Right renal pelvis (tissue), 4 donors: ENCODE measurements at regions not wholly inside any gene's neighbourhood (a gene's known extent, or its start where the extent isn't known, plus 50 kb on each side); places are given as distances from the start of the nearest gene placed in this dataset.
"Not testable (repeated sequence)": the region's sequence is repeated elsewhere in the genome, so short reads cannot be mapped to it uniquely, and the experiment has no call there.

Experiments used
- DNase-seq, 4 donors: peaks; one replicate each; pipeline ENCODE4 v3.0.0-alpha.2; 2013; ENCODE audit warnings: low read depth in 4 of 4, low spot score in 3 of 4, missing footprints in 1 of 4

DNA sequence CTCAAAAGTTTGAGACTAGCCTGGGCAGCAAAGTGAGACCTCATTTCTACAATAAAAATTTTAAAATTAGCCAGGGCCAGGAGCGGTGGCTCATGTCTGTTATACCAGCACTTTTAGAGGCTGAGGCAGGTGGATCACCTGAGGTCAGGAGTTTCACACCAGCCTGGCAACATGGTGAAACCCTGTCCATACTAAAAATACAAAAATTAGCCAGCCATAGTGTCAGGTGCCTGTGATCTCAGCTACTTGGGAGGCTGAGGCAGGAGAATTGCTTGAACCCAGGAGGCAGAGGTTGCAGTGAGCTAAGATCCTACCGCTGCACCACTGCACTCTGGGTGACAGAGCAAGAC, 85.1 kb upstream of the MAP4 start:
- DNase-seq = not testable (repeated sequence)

DNA sequence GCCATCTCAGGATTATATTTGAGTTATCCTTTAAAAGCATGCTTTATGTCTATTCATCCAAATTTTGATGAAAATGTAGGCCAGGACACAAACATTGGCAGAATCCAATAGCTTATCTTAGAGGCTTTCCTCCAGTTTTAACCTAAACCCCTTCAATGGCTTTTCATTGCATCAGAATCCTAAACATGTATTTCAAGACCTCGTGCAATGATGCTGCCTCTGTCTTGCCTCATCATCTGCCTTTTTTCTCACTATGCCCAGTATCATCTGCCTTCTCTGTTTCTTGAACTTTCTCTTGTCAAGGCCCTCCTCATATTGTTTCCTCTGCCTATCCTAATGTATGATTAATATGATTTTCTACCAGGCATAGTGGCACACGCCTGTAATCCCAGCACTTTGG, 76.1 kb upstream of the MAP4 start:
- DNase-seq = no peak

DNA sequence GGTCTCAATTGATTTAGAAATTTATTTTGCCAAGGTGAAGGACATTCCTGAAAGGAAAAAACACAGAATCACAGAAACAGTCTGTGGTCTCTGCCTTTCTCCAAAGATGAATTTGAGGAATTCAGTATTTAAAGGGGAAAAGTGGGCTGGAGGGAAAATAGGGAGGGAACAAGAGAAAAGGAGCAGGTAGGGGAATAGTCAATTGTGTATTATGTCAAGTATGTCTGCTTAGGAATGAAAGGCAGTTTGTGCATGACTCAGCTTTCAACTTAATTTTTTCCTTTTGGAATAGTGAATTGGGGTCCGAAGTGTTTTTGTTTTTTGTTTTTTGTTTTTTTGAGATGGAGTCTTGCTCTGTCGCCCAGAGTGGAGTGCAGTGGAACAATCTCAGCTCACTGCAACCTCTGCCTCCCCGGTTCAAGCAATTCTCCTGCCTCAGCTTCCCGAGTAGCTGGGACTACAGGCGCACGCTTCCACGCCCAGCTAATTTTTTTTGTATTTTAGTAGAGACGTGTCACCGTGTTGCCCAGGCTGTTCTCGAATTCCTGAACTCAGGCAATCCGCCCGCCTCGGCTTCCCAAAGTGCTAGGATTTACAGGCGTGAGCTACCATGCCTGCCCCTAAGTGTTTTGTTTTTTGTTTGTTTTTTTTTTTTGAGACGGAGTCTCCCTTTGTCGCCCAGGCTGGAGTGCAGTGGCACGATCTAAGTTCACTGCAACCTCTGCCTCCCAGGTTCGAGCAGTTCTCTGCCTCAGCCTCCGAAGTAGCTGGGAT, 74.1 kb upstream of the MAP4 start:
- DNase-seq = no peak

DNA sequence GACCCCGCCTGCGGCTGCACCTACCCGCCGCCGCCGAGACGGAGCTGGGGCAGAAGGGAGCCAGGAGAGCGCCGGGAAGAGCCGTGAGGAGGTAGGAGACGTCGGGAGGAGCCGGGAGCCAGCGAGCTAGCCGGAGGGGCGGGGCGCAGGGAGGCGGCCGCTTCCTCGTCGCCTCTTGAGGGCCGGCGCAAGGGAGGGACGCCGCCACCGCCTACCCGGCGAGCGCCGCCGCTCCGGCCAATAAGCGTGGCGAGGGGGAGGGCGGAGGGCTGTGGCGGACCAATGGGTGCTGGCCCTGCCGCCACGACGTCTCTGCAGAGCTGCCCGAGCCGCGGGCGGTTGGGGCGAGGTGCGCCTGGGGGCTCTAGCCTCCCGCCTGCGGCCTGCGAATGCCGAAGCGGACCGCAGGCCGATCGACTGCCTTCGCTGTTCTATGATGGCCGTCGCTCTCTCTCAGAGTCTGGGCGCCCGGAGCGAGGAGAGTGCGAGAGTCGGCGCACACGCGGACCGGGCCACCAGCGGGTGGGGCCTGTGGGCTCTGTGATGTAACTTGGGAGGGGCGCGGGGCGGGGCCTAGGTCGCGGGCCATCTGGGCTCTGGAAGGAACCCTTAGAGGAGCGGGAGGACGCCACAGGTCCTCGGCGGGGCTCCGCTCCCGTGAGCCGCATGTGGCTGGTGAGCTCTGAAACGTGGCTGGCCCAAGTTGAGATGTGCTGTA, 72.7 kb upstream of the MAP4 start:
- peak; percentile 90 to 96 (median 91) for DNase-seq

DNA sequence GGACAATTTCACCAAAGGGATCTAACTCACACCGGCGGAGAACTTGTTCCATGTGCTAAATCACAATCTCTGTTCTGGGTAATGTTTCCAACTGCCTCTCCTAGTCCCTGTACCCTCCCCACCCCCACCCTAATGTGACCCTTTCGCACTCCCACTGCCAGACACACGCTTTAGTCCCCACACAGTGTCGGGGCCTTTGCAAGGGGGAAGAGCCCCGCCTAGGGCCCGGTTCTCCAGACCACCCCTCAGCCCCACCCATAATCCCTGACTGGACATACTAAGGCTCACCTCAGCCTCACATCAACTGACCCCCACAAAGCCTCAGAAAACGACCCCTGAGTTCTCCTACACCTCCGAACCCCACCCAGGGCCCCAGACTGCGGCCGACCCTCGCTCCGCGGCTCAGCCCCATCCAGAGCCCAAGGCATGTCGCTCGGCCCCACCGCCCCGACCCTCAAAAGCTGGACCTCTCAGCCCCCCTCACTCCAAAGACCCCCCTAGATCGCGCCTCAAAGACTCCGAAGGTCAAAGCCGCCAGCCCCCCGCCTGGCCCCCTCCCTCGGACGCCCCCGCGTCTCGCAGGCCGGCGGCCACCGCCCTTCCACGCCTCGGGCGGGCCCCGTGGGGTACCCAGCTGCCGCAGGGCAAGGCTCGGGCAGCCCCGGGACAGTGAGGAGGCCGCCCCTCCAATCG, 72.0 kb upstream of the MAP4 start:
- peak in 3 of 4 donors; percentile 22 to 38 (median 32) for DNase-seq

DNA sequence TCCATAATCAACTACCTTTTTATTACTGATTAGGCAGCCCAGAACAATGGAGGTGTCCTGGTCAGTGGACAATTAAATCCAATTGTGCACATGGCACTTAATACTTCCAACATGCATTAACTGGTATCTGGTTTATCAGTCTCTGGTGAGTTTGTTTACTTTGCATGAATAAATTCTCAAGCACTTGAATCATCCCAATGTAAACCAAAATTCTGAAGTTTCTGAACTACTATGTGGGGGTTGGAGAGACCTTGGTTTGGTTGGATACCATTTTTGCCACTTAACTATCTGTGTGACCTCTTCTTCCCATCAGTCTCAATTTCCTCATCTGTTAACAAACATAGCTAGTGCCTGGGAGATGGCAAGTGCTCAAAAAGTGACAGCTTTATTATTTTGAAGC, 70.5 kb upstream of the MAP4 start:
- DNase-seq = no peak

DNA sequence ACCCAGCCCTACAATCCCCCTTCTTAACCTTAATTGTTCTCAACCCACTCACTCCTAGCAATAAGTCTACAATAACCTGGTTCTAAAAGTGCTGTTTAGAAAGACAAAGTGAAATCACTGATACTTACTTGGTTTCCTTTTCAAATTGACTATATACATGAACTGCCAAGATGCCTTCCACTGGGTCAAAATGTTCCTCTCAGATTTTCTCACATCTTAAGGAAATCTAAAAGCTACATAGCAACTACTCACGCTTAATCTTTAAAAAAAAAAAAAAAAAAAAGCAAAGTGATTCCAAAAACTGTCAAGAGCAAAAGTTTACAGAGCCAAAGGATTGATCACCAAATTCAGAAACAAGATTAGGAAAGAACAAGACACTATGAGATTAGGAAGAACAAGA, 68.7 kb upstream of the MAP4 start:
- no peak for DNase-seq

DNA sequence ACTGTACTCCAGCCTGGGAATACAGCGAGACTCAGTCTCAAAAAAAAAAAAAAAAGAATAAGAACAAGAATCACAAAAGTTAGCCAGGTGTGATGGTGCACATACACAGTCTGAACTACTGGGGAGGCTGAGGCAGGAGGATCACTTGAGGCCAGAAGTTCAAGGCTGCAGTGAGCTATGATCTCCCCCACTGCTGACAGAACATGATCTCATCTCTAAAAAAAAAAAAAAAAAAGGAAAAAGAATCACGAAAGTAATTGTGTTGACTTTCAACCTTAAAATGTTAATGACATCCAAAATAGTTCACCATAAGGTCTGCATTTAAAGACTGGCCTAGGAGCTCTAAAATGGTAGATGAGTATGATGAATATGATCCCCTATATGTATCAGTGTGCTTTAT, 68.0 kb upstream of the MAP4 start:
- DNase-seq = no peak

DNA sequence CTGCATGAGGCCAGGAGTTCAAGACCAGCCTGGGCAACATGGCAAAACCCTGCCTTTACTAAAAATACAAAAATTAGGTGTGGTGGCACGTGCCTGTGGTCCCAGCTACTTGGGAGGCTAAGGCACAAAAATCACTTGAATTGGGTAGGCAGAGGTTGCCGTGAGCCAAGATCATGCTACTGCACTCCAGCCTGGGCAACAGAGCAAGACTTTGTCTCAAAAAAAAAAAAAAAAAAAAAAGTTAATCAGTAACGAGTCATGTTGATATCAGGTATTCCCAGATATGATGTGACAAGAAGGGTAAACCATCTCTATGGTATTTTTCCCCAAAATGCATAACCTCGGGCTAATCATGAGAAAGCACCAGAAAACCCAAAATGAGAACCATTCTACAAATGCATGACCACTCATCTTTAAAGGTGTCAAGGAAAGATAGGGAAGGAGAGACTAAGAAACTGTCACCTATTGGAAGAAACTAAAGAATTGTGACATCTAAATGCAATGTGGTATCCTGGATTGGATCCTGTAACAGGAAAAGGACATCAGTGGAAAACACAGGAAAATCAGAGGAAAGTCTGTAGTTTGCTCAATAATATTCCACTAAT, 66.5 kb upstream of the MAP4 start:
- no peak for DNase-seq

DNA sequence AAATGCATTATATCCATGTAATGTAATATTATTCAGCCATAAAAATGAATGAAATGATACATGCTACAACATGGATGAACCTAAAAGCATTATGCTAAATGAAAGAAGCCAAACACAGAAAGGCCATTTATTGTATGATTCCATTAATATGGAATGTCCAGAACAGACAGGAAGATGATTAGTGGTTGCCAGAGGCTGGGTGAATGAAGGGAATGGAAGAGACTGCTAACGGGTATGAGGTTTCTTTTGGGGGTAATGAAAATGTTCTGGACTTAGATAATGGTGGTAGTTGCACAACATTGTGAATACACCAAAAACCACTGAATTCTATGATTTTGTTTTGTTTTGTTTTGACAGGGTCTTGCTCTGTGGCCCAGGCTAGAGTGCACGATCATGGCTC, 61.6 kb upstream of the MAP4 start:
- DNase-seq = no peak

DNA sequence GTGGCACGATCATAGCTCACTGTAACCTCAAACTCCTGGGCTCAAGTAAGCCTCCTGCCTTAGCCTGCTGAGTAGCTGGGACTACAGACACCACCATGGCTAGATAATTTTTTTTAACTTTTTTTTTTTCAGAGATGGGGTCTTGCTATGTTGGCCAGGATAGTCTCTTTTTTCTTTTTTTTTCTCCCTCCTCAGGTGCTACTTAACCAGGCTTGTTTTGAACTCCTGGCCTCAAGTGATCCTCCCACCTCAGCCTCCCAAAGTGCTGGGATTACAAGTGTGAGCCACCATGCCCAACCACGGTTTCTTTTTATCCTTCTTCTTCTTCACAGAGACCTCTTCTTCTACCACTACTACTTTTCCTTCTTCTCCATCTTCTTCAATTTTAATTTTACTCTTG, 53.8 kb upstream of the MAP4 start:
- no peak for DNase-seq

DNA sequence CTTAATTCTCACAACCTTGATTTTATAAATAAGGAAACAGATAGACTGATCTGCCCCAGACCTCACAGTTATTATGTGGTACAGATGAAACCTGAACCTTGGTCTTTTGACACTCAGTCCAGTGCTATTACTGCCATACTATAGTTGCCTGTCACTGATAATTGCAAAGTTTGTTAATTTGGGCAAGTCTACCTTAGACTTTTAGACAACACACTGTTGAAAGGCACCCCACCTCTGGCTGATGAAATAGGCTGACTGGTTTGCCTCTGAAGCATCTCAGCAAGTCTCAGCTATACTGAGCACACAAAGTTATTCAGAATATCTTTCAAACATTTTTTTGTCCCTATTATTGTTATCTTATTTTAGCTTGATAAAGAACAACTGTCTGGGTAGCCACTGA, 53.1 kb upstream of the MAP4 start:
- no peak for DNase-seq

DNA sequence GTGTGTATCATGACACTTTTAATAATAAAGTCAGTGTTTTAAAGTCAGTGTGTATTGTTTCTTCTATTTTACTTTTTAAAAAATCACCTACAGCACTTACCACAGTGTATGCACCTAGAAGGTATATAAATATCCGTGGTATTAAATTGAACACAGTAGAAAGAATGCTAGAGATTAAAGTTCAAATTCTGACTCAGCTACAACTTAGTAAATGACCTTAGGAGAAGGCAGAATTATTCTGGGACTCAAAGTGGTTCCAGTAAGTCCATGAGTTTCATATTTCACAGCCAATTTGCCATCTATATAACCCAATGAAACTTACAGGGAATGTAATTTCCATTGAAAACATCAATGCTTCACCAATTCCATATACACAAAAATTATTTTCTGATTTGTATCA, 52.7 kb upstream of the MAP4 start:
- no peak for DNase-seq

DNA sequence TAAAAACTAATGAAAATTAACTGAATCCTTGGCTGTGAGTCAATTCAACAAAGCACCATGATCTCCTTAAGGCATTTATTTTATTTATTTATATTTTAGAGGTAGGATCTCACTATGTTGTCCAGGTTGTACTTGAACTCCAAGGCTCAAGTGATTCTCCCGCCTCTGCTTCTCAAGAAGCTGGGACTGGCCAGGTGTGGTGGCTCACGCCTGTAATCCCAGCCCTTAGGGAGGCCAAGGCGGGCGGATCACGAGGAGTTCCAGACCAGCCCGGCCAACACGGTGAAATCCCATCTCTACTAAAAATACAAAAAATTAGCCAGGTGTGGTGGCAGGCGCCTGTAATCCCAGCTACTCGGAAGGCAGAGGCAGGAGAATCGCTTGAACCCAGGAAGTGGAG, 52.1 kb upstream of the MAP4 start:
- DNase-seq = not testable (repeated sequence)

DNA sequence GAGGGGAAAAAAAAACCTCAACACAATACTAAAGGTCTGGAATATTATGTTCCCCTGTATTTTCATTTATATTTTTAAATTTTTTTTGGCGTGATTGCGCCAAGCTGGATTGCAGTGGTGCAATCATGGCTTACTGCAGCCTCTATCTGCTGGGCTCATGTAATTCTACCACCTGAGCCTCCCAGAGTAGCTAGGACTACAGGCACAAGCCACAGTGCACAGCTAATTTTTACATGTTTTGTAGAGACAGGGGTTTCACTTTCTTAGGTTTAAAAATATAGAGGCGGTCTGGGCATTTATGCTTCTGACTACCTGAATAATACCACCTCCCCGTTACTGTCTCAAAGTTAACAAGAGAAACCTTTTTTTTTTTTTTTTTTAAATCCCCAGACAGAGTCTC, 51.1 kb upstream of the MAP4 start:
- DNase-seq = no peak
